ENCODE measurements at regions not wholly inside any gene's neighbourhood (a gene's known extent, or its start where the extent isn't known, plus 50 kb on each side); places are given as distances from the start of the nearest gene placed in this dataset.

DNA sequence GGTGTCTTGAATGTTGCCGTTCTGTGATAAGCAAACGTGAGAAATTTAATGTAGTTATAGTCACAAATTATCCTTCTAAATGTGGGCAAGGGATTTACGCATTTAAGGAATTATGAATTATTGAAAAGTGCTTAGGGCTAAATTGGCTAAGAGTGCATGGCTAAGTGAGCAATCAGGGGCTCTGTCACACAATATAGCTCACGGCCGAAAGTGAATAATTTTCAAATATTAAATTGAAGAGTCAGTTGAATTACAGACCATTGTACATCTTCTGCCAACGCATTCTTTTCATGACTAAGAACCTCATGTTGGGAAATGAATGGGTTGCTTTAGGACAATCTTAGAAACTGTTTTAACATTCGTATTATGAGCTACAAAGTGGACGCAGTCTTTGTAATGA lies 1832.9 kb upstream of the LRRTM1 start:
- Histone ChIP-seq H3K27me3 (replicated peaks; ENCODE audit: control insufficient read depth, insufficient read depth, low read length) (no peaks in the 10 kb centered on the region), H3K36me3 (ENCODE audit: control insufficient read depth, insufficient read depth, low read length) (no peaks in the 10 kb centered on the region), H3K4me3 (replicated peaks; ENCODE audit: low read depth, low read length) (no peak overlapping the region)
- TF ChIP-seq, protein P1, sequence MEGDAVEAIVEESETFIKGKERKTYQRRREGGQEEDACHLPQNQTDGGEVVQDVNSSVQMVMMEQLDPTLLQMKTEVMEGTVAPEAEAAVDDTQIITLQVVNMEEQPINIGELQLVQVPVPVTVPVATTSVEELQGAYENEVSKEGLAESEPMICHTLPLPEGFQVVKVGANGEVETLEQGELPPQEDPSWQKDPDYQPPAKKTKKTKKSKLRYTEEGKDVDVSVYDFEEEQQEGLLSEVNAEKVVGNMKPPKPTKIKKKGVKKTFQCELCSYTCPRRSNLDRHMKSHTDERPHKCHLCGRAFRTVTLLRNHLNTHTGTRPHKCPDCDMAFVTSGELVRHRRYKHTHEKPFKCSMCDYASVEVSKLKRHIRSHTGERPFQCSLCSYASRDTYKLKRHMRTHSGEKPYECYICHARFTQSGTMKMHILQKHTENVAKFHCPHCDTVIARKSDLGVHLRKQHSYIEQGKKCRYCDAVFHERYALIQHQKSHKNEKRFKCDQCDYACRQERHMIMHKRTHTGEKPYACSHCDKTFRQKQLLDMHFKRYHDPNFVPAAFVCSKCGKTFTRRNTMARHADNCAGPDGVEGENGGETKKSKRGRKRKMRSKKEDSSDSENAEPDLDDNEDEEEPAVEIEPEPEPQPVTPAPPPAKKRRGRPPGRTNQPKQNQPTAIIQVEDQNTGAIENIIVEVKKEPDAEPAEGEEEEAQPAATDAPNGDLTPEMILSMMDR (IDR thresholded peaks at IDR 0.05; ENCODE audit: insufficient read depth, low read length, poor library complexity, severe bottlenecking), result no peak
- no peak for DNase-seq (ENCODE audit: extremely low read depth, insufficient read length)

DNA sequence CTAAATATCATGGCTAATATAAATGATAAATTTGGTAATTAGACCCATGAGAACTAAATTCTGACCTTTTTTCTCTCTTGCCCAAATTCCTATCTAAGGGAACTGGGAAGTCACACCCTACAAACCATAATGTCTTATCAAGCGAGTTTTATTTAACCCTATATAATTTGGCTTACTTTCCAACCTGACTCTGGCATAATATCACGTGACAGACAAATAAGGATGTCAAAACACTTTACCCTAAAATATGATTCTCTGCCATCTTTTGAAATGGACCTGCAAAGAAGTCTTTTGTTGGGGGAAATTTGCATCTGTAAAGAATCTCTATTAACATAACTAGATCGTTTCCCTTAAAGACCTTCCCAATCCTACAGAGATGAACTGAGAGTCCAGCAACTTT lies 1823.5 kb upstream of the LRRTM1 start:
- Histone ChIP-seq H3K27me3 (replicated peaks; ENCODE audit: control insufficient read depth, insufficient read depth, low read length) (no peaks in the 10 kb centered on the region), H3K4me3 (replicated peaks; ENCODE audit: low read depth, low read length) (no peak overlapping the region), H3K36me3 (ENCODE audit: control insufficient read depth, insufficient read depth, low read length) (no peaks in the 10 kb centered on the region)
- DNase-seq (ENCODE audit: extremely low read depth, insufficient read length), result no peak
- TF ChIP-seq, protein P1 (IDR thresholded peaks at IDR 0.05; ENCODE audit: insufficient read depth, low read length, poor library complexity, severe bottlenecking), result no peak

DNA sequence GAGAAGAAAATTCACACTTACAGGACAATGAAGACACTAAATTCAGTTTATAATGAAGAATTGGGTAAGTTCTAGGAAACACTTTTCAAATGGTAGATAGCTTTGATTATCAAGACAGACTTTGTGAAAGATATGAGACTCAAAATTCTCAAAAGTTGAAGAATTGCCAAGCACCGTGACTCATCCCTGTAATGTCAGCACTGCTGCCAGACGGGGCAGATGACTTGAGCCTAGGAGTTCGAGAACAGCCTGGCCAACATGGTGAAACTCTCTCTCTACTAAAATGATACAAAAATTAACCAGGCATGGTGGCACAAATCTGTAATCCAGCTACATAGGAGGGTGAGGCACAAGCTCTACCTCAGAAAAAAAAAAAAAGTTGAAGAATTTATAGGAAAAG lies 1820.1 kb upstream of the LRRTM1 start:
- TF ChIP-seq, protein P1 (IDR thresholded peaks at IDR 0.05; ENCODE audit: insufficient read depth, low read length, poor library complexity, severe bottlenecking), result no peak
- Histone ChIP-seq H3K27me3 (replicated peaks; ENCODE audit: control insufficient read depth, insufficient read depth, low read length) (no peaks in the 10 kb centered on the region), H3K36me3 (ENCODE audit: control insufficient read depth, insufficient read depth, low read length) (no peaks in the 10 kb centered on the region), H3K4me3 (replicated peaks; ENCODE audit: low read depth, low read length) (no peak overlapping the region)
- DNase-seq (ENCODE audit: extremely low read depth, insufficient read length), result no peak

DNA sequence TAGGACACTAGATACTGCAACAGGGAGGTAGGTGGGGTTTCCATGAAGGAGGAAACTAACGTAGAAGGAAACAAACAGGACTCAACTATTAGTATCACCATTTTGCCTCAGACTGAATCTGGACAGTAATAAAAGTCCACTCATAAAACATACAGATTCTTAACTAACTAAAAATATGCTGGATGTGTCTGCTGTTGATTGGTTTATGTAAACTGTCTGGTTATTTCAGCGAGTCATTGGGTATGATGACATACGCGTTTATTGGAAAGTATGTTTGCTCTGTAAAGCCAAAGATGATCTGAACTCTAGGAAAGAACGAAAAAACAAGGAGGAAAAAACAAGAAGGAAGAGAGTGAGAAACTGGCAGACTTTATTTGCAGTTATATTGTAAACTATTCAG lies 1816.1 kb upstream of the LRRTM1 start:
- TF ChIP-seq, protein P1 (IDR thresholded peaks at IDR 0.05; ENCODE audit: insufficient read depth, low read length, poor library complexity, severe bottlenecking), result no peak
- Histone ChIP-seq H3K27me3 (replicated peaks; ENCODE audit: control insufficient read depth, insufficient read depth, low read length) (no peaks in the 10 kb centered on the region), H3K4me3 (replicated peaks; ENCODE audit: low read depth, low read length) (no peak overlapping the region), H3K36me3 (ENCODE audit: control insufficient read depth, insufficient read depth, low read length) (no peaks in the 10 kb centered on the region)
- no peak for DNase-seq (ENCODE audit: extremely low read depth, insufficient read length)

DNA sequence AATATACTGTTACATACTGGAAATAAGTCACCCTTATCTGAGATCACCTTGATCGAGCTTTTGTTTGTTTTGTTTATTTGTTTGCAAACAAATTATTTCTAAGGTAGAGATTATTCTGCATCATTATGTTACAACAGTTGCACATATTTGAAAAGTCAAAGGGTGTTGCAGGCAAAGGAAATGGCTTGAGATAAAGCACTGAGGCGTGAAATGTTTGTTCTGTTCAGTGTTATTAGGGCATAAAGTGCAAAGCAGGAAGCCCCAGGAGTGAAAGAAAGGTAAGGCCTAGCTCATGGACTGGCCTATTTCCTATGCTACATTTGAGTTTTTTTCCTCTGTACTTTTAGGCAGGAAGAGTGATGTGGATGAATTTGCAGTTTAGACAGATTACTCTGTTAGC lies 1815.6 kb upstream of the LRRTM1 start:
- Histone ChIP-seq H3K4me3 (replicated peaks; ENCODE audit: low read depth, low read length) (no peak overlapping the region), H3K36me3 (ENCODE audit: control insufficient read depth, insufficient read depth, low read length) (no peaks in the 10 kb centered on the region), H3K27me3 (replicated peaks; ENCODE audit: control insufficient read depth, insufficient read depth, low read length) (no peaks in the 10 kb centered on the region)
- DNase-seq (ENCODE audit: extremely low read depth, insufficient read length), result no peak
- TF ChIP-seq, protein P1 (IDR thresholded peaks at IDR 0.05; ENCODE audit: insufficient read depth, low read length, poor library complexity, severe bottlenecking), result no peak

DNA sequence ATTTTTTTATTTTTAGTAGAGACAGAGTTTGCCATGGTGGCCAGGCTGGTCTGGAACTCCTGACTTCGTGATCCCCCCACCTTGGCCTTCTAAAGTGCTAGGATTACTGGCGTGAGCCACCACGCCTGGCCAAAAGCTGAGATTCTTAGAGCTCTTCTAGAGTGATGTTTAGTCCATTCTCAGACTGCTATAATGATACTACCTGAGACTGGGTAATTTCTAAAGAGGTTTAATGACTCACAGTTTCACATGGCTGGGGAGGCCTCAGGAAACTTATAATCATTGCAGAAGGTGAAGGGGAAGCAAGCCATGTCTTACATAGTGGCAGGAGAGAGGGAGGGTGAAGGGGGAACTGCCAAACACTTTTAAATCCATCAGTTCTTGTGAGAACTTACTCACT lies 1804.9 kb upstream of the LRRTM1 start:
- H3K4me3 ChIP-seq (replicated peaks; ENCODE audit: low read depth, low read length), result no peak overlapping the region
- H3K27me3 ChIP-seq (replicated peaks; ENCODE audit: control insufficient read depth, insufficient read depth, low read length), result no peaks in the 10 kb centered on the region
- TF ChIP-seq, protein P1 (IDR thresholded peaks at IDR 0.05; ENCODE audit: insufficient read depth, low read length, poor library complexity, severe bottlenecking), result no peak
- no peaks in the 10 kb centered on the region for H3K36me3 ChIP-seq (ENCODE audit: control insufficient read depth, insufficient read depth, low read length)
- no peak for DNase-seq (ENCODE audit: extremely low read depth, insufficient read length)
